Immature natural killer cell (primary cell): ENCODE measurements at regions not wholly inside any gene's neighbourhood (a gene's known extent, or its start where the extent isn't known, plus 50 kb on each side); places are given as distances from the start of the nearest gene placed in this dataset.
"Not testable (repeated sequence)": the region's sequence is repeated elsewhere in the genome, so short reads cannot be mapped to it uniquely, and the experiment has no call there.

ENCODE experiments used
- DNase-seq, 3 donors: peaks; one replicate each; pipeline ENCODE4 v3.0.0; 2022; ENCODE audit warnings: mixed read lengths in 1 of 3
- H3K27ac Mint-ChIP-seq, 6 donors: one replicate each; pipeline ENCODE4 v1.8.0; 2020; ENCODE audit warnings: mixed read lengths in 6 of 6, mild to moderate bottlenecking in 5 of 6, inconsistent platforms in 4 of 6, moderate library complexity in 3 of 6
- H3K27me3 Mint-ChIP-seq, 3 donors: one replicate each; pipeline ENCODE4 v1.8.0; 2020 to 2021; ENCODE audit warnings: low read depth in 3 of 3, mild to moderate bottlenecking in 3 of 3, mixed read lengths in 3 of 3, moderate library complexity in 3 of 3, inconsistent platforms in 1 of 3
- H3K36me3 Mint-ChIP-seq, 3 donors: one replicate each; pipeline ENCODE4 v1.8.0; 2020; ENCODE audit warnings: mixed read lengths in 3 of 3, inconsistent platforms in 2 of 3, mild to moderate bottlenecking in 2 of 3
- H3K4me1 Mint-ChIP-seq, 2 donors: one replicate each; pipeline ENCODE4 v1.8.0; 2020; ENCODE audit warnings: inconsistent platforms in 2 of 2, mild to moderate bottlenecking in 2 of 2, mixed read lengths in 2 of 2, moderate library complexity in 1 of 2
- H3K4me3 Mint-ChIP-seq, 5 donors: one replicate each; pipeline ENCODE4 v1.8.0; 2020; ENCODE audit warnings: mild to moderate bottlenecking in 5 of 5, mixed read lengths in 5 of 5, inconsistent platforms in 3 of 5, moderate library complexity in 3 of 5
- H3K9me3 Mint-ChIP-seq, 6 donors: one replicate each; pipeline ENCODE4 v1.8.0; 2020; ENCODE audit warnings: mild to moderate bottlenecking in 6 of 6, mixed read lengths in 6 of 6, inconsistent platforms in 4 of 6, moderate library complexity in 3 of 6

GRCh38 chr4:77269505-77269904, 112.5 kb downstream of the CCNG2 start:
- Mint-ChIP-seq H3K9me3 (peaks cover 0 to 1% (median 0%) of the 10 kb centered on the region in 6 donors), H3K27ac (no peak overlapping the region), H3K4me3 (no peak overlapping the region), H3K4me1 (no peaks in the 10 kb centered on the region), H3K27me3 (peaks cover 0 to 6% (median 0%) of the 10 kb centered on the region in 3 donors), H3K36me3 (no peaks in the 10 kb centered on the region)
- no peak for DNase-seq

- H3K4me1 Mint-ChIP-seq = no peaks in the 10 kb centered on the region
- no peaks in the 10 kb centered on the region for H3K36me3 Mint-ChIP-seq
- DNase-seq = no peak
- H3K27ac Mint-ChIP-seq = no peak overlapping the region
- no peak overlapping the region for H3K4me3 Mint-ChIP-seq
- H3K9me3 Mint-ChIP-seq = no peaks in the 10 kb centered on the region
- peaks cover 0 to 6% (median 0%) of the 10 kb centered on the region in 3 donors for H3K27me3 Mint-ChIP-seq
Measured at GRCh38 chr4:77273412-77273811, 116.4 kb downstream of the CCNG2 start.

GRCh38 chr4:77279114-77279513, 122.1 kb downstream of the CCNG2 start:
- not testable (repeated sequence) for H3K36me3 Mint-ChIP-seq, H3K27ac Mint-ChIP-seq, H3K4me1 Mint-ChIP-seq, H3K27me3 Mint-ChIP-seq, H3K4me3 Mint-ChIP-seq, DNase-seq, H3K9me3 Mint-ChIP-seq

- Mint-ChIP-seq H3K36me3 (no peaks in the 10 kb centered on the region), H3K4me3 (no peak overlapping the region), H3K27me3 (peaks cover 0 to 7% (median 2%) of the 10 kb centered on the region in 3 donors), H3K9me3 (peaks cover 0 to 6% (median 0%) of the 10 kb centered on the region in 6 donors), H3K27ac (no peak overlapping the region), H3K4me1 (no peaks in the 10 kb centered on the region)
- no peak for DNase-seq
Measured at GRCh38 chr4:77282305-77282704, 125.3 kb downstream of the CCNG2 start.

- Mint-ChIP-seq H3K4me1 (no peaks in the 10 kb centered on the region), H3K9me3 (peaks cover 0 to 6% (median 0%) of the 10 kb centered on the region in 6 donors), H3K27ac (no peak overlapping the region), H3K36me3 (no peaks in the 10 kb centered on the region), H3K27me3 (peaks cover 0 to 7% (median 2%) of the 10 kb centered on the region in 3 donors), H3K4me3 (no peak overlapping the region)
- no peak for DNase-seq
Measured at GRCh38 chr4:77284036-77284435, 127.0 kb downstream of the CCNG2 start.

GRCh38 chr4:77286906-77287305, 129.9 kb downstream of the CCNG2 start:
- Mint-ChIP-seq H3K36me3 (no peaks in the 10 kb centered on the region), H3K9me3 (peaks cover 0 to 2% (median 0%) of the 10 kb centered on the region in 6 donors), H3K27me3 (peaks cover 0 to 7% (median 3%) of the 10 kb centered on the region in 3 donors), H3K4me3 (no peak overlapping the region), H3K27ac (no peak overlapping the region), H3K4me1 (no peaks in the 10 kb centered on the region)
- DNase-seq = no peak

GRCh38 chr4:77293426-77293825, 136.4 kb downstream of the CCNG2 start:
- Mint-ChIP-seq H3K4me1 (no peaks in the 10 kb centered on the region), H3K27ac (no peak overlapping the region), H3K36me3 (no peaks in the 10 kb centered on the region), H3K27me3 (peaks cover 5 to 8% (median 6%) of the 10 kb centered on the region in 3 donors), H3K9me3 (peaks cover 0 to 10% (median under 1%) of the 10 kb centered on the region in 6 donors), H3K4me3 (no peak overlapping the region)
- no peak for DNase-seq

GRCh38 chr4:77300996-77301395, 144.0 kb downstream of the CCNG2 start:
- H3K36me3 Mint-ChIP-seq, H3K27ac Mint-ChIP-seq, DNase-seq, H3K9me3 Mint-ChIP-seq, H3K4me1 Mint-ChIP-seq, H3K4me3 Mint-ChIP-seq: not testable (repeated sequence)
- peaks cover 3 to 11% (median 8%) of the 10 kb centered on the region in 3 donors for H3K27me3 Mint-ChIP-seq

- H3K27me3 Mint-ChIP-seq = peaks cover 1 to 5% (median 3%) of the 10 kb centered on the region in 3 donors
- no peak overlapping the region for H3K27ac Mint-ChIP-seq
- H3K4me3 Mint-ChIP-seq = no peak overlapping the region
- DNase-seq = no peak
- no peaks in the 10 kb centered on the region for H3K36me3 Mint-ChIP-seq
- no peaks in the 10 kb centered on the region for H3K9me3 Mint-ChIP-seq
- H3K4me1 Mint-ChIP-seq = peaks cover 0 to under 1% of the 10 kb centered on the region in 2 donors
Measured at GRCh38 chr4:77305766-77306165, 148.8 kb downstream of the CCNG2 start.

DNA sequence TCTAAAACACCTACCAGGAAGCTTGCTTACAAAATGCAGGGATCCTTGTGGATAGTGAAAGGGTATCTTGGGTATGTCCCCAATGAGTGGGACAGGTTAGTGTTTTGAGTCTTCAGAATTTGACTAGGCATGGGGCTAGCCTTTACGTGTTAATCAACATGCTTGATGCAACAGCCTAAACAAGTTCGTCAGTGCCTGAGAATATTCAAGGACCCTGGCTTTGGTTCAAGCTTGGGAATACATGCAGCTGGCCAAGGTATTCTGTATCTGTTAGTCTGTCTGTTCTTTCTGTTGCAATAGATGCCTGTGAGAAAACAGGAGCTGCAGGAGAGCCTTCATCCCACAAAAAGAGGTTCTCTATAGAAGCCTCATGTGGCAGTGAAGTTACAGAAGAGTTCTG, 149.5 kb downstream of the CCNG2 start:
- Mint-ChIP-seq H3K27ac (no peak overlapping the region), H3K4me1 (no peaks in the 10 kb centered on the region), H3K27me3 (peaks cover 1 to 5% (median 3%) of the 10 kb centered on the region in 3 donors), H3K9me3 (no peaks in the 10 kb centered on the region), H3K4me3 (no peak overlapping the region), H3K36me3 (no peaks in the 10 kb centered on the region)
- no peak for DNase-seq

- H3K27me3 Mint-ChIP-seq = peaks cover 0 to 2% (median 1%) of the 10 kb centered on the region in 3 donors
- no peak for DNase-seq
- H3K36me3 Mint-ChIP-seq = no peaks in the 10 kb centered on the region
- H3K4me1 Mint-ChIP-seq = no peaks in the 10 kb centered on the region
- H3K27ac Mint-ChIP-seq = no peak overlapping the region
- H3K4me3 Mint-ChIP-seq = no peak overlapping the region
- H3K9me3 Mint-ChIP-seq = no peaks in the 10 kb centered on the region
Measured at GRCh38 chr4:77308843-77309242, 151.8 kb downstream of the CCNG2 start.

- DNase-seq = no peak
- Mint-ChIP-seq H3K4me3 (no peak overlapping the region), H3K4me1 (no peaks in the 10 kb centered on the region), H3K27me3 (peaks cover 0 to 2% (median 1%) of the 10 kb centered on the region in 3 donors), H3K27ac (no peak overlapping the region), H3K9me3 (no peaks in the 10 kb centered on the region), H3K36me3 (no peaks in the 10 kb centered on the region)
Measured at GRCh38 chr4:77309496-77309895, 152.5 kb downstream of the CCNG2 start.

DNA sequence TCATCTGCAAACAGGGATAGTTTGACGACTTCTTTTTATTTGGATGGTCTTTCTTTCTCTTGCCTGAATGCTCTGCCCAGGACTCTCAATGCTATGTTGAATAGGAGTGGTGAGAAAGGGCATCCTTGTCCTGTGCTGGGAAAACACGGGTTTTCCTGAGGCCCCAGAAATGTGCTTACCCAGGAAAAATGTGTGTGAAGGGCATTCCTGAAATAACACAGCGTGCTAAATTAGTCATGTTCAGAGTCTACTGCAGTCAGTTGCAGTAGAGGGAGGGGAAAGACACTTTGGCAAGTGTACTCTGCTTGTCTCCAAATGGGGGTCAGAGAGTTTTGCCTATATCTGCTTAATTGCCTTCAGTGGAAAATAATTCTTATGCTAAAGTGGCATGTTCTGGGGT, 153.9 kb downstream of the CCNG2 start:
- Mint-ChIP-seq H3K27ac (no peak overlapping the region), H3K4me3 (no peak overlapping the region), H3K27me3 (peaks cover 0 to 2% (median 1%) of the 10 kb centered on the region in 3 donors), H3K4me1 (no peaks in the 10 kb centered on the region), H3K9me3 (no peaks in the 10 kb centered on the region), H3K36me3 (no peaks in the 10 kb centered on the region)
- no peak for DNase-seq

- Mint-ChIP-seq H3K4me1 (no peaks in the 10 kb centered on the region), H3K27me3 (peaks cover 1 to 2% (median 2%) of the 10 kb centered on the region in 3 donors), H3K27ac (no peak overlapping the region), H3K36me3 (no peaks in the 10 kb centered on the region), H3K4me3 (no peak overlapping the region), H3K9me3 (peaks cover 5 to 22% (median 8%) of the 10 kb centered on the region in 6 donors)
- DNase-seq = no peak
Measured at GRCh38 chr4:77314697-77315096, 157.7 kb downstream of the CCNG2 start.

DNA sequence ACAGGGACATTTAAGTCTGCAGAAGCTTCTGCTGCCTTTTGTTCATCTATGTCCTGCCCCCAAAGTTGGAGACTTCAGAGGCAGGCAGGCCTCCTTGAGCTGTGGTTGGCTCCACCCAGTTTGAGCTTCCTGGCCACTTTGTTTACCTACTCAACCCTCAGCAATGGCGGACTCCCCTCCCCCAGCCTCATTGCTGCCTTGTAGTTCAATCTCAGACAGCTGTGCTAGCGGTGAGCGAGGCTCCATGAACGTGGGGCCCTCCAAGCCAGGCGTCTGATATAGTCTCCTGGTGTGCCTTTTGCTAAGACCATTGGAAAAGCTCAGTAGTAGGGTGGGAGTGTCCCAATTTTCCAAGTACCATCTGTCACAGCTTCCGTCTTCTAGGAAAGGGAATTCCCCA, 170.1 kb downstream of the CCNG2 start:
- DNase-seq = no peak
- no peaks in the 10 kb centered on the region for H3K4me1 Mint-ChIP-seq
- peaks cover 0 to 24% (median 10%) of the 10 kb centered on the region in 6 donors for H3K9me3 Mint-ChIP-seq
- H3K36me3 Mint-ChIP-seq = peaks cover 0 to 4% (median 0%) of the 10 kb centered on the region in 3 donors
- H3K4me3 Mint-ChIP-seq = no peak overlapping the region
- peaks cover 0 to 9% (median 2%) of the 10 kb centered on the region in 3 donors for H3K27me3 Mint-ChIP-seq
- H3K27ac Mint-ChIP-seq = no peak overlapping the region
